ENCODE measurements at regions not wholly inside any gene's neighbourhood (a gene's known extent, or its start where the extent isn't known, plus 50 kb on each side); places are given as distances from the start of the nearest gene placed in this dataset.

DNA sequence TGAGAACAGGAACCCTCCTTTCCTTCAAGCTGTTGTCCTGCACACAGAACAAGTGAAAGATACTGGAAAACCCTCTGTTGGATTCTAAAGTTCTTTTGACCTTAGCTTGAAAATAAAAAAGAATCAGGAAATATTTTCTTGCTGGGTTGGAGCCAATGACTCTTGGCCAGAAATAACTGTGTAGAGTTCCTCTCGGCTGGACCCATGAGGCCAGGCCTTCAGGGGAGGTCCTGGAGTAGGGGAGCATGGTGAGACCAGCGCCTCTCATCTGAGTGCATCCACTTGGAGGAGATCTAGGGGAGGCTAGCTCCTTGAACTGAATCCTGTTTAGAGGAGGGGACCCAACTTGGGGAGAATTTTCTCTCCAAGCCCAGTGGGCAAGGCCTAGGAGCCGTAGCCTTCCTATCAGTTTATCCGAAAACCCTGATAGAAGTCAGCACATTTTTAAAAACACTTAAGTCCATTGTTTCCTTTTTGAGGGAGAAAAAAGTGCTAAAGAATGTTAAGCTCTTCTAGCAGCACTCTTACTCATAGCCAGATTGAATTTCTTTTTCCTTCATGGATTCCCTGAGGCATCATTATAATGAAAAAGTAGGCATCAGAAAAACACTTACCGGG is 635.7 kb upstream of the ANKRD30A start:
- TF ChIP-seq EGR1 (IDR thresholded peaks at IDR 0.05) (no peak), EP300 (IDR thresholded peaks at IDR 0.05; ENCODE audit: borderline replicate concordance) (no peak), TCF12 (IDR thresholded peaks at IDR 0.05; ENCODE audit: low read depth) (no peak), CREB1 (IDR thresholded peaks at IDR 0.05; ENCODE audit: low read depth) (no peak), FOXM1 (IDR thresholded peaks at IDR 0.05; ENCODE audit: borderline replicate concordance, low read depth) (no peak), TAF1 (IDR thresholded peaks at IDR 0.05; ENCODE audit: low read depth) (no peak), YY1 (IDR thresholded peaks at IDR 0.05; ENCODE audit: low read depth) (no peak), CEBPB (IDR thresholded peaks at IDR 0.05) (no peak)
- TF ChIP-seq, protein P1, sequence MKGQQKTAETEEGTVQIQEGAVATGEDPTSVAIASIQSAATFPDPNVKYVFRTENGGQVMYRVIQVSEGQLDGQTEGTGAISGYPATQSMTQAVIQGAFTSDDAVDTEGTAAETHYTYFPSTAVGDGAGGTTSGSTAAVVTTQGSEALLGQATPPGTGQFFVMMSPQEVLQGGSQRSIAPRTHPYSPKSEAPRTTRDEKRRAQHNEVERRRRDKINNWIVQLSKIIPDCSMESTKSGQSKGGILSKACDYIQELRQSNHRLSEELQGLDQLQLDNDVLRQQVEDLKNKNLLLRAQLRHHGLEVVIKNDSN (IDR thresholded peaks at IDR 0.05): no peak
- TF ChIP-seq, protein P2, sequence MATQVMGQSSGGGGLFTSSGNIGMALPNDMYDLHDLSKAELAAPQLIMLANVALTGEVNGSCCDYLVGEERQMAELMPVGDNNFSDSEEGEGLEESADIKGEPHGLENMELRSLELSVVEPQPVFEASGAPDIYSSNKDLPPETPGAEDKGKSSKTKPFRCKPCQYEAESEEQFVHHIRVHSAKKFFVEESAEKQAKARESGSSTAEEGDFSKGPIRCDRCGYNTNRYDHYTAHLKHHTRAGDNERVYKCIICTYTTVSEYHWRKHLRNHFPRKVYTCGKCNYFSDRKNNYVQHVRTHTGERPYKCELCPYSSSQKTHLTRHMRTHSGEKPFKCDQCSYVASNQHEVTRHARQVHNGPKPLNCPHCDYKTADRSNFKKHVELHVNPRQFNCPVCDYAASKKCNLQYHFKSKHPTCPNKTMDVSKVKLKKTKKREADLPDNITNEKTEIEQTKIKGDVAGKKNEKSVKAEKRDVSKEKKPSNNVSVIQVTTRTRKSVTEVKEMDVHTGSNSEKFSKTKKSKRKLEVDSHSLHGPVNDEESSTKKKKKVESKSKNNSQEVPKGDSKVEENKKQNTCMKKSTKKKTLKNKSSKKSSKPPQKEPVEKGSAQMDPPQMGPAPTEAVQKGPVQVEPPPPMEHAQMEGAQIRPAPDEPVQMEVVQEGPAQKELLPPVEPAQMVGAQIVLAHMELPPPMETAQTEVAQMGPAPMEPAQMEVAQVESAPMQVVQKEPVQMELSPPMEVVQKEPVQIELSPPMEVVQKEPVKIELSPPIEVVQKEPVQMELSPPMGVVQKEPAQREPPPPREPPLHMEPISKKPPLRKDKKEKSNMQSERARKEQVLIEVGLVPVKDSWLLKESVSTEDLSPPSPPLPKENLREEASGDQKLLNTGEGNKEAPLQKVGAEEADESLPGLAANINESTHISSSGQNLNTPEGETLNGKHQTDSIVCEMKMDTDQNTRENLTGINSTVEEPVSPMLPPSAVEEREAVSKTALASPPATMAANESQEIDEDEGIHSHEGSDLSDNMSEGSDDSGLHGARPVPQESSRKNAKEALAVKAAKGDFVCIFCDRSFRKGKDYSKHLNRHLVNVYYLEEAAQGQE (IDR thresholded peaks at IDR 0.05; ENCODE audit: low read depth): no peak

DNA sequence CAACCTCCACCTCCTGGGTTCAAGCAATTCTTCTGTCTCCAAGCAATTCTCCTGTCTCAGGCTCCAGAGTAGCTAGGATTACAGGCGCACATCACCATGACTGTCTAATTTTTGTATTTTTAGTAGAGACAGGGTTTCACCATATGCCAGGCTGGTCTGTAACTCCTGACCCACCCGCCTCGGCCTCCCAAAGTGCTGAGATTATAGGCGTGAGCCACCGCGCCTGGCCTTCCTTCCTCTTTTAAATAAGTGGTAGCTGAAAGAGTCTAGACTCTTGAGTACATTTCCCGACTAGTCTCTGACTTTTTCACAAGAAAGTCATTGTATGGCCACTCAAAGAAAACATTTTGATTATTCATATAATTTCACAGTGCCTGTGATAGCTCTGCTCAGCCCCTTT is 636.2 kb upstream of the ANKRD30A start:
- TF ChIP-seq NFIC (IDR thresholded peaks at IDR 0.05): no peak
- no peak for TF ChIP-seq RAD21 (IDR thresholded peaks at IDR 0.05; ENCODE audit: low read depth)
- TF ChIP-seq CEBPB (IDR thresholded peaks at IDR 0.05): no peak
- no peak for TF ChIP-seq EP300 (IDR thresholded peaks at IDR 0.05; ENCODE audit: borderline replicate concordance)
- no peak for TF ChIP-seq TCF12 (IDR thresholded peaks at IDR 0.05; ENCODE audit: low read depth)

DNA sequence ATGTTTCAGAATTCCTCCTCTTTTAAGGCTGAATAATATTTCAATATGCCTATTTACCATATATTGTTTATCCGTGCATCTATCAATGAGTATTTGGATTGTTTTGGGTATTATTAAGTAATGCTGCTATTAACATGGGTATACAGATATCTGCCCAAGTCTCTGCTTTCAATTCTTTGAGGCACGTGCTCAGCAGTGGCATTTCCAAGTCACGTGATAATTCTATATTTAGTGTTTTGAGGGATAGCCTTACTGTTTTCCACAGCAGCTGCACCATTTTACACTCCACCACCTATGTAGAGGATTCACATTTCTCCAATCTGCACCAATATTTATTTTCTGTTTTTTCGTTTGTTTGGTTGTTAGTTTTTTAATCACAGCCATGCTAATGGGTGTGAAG is 636.8 kb upstream of the ANKRD30A start:
- TF ChIP-seq CREB1 (IDR thresholded peaks at IDR 0.05; ENCODE audit: low read depth) (no peak), TAF1 (IDR thresholded peaks at IDR 0.05; ENCODE audit: low read depth) (no peak), EP300 (IDR thresholded peaks at IDR 0.05; ENCODE audit: borderline replicate concordance) (no peak), EGR1 (IDR thresholded peaks at IDR 0.05) (no peak), TEAD4 (IDR thresholded peaks at IDR 0.05) (no peak), YY1 (IDR thresholded peaks at IDR 0.05; ENCODE audit: low read depth) (no peak), RAD21 (IDR thresholded peaks at IDR 0.05; ENCODE audit: low read depth) (no peak), TCF12 (IDR thresholded peaks at IDR 0.05; ENCODE audit: low read depth) (no peak), ZBTB7A (IDR thresholded peaks at IDR 0.05; ENCODE audit: low read depth) (no peak), FOXM1 (IDR thresholded peaks at IDR 0.05; ENCODE audit: borderline replicate concordance, low read depth) (no peak), NFIC (IDR thresholded peaks at IDR 0.05) (no peak), CEBPB (IDR thresholded peaks at IDR 0.05) (no peak)
- TF ChIP-seq, protein P2 (IDR thresholded peaks at IDR 0.05; ENCODE audit: low read depth): no peak
- TF ChIP-seq, protein P3, sequence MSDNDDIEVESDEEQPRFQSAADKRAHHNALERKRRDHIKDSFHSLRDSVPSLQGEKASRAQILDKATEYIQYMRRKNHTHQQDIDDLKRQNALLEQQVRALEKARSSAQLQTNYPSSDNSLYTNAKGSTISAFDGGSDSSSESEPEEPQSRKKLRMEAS (IDR thresholded peaks at IDR 0.05): no peak
- TF ChIP-seq, protein P1 (IDR thresholded peaks at IDR 0.05): no peak

DNA sequence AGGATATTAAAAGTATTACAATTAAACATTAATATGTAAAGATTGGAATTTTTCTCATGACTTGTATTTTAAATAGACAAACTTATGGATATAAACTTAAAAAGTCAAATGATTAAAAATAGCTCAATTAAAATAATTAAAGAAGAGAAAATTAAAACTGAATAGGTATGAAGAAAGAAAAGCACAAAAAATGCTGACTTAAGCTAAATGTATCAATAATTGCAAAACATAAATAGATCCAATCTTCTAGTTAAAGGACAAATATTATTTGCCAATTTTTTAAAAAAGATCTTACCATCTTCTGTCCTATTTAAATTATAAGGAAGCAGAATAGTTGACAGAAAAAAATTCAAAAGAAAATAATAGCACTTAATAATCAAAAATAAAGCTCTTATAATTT is 646.3 kb upstream of the ANKRD30A start:
- TF ChIP-seq FOXM1 (IDR thresholded peaks at IDR 0.05; ENCODE audit: borderline replicate concordance, low read depth): no peak
- TF ChIP-seq ZBTB7A (IDR thresholded peaks at IDR 0.05; ENCODE audit: low read depth): no peak
- no peak for TF ChIP-seq TAF1 (IDR thresholded peaks at IDR 0.05; ENCODE audit: low read depth)
- TF ChIP-seq TEAD4 (IDR thresholded peaks at IDR 0.05): no peak
- TF ChIP-seq YY1 (IDR thresholded peaks at IDR 0.05; ENCODE audit: low read depth): no peak
- TF ChIP-seq EGR1 (IDR thresholded peaks at IDR 0.05): no peak
- TF ChIP-seq EP300 (IDR thresholded peaks at IDR 0.05; ENCODE audit: borderline replicate concordance): no peak
- TF ChIP-seq CREB1 (IDR thresholded peaks at IDR 0.05; ENCODE audit: low read depth): no peak
- TF ChIP-seq CEBPB (IDR thresholded peaks at IDR 0.05): no peak
- TF ChIP-seq TCF12 (IDR thresholded peaks at IDR 0.05; ENCODE audit: low read depth): no peak
- TF ChIP-seq, protein P3 (IDR thresholded peaks at IDR 0.05): no peak

DNA sequence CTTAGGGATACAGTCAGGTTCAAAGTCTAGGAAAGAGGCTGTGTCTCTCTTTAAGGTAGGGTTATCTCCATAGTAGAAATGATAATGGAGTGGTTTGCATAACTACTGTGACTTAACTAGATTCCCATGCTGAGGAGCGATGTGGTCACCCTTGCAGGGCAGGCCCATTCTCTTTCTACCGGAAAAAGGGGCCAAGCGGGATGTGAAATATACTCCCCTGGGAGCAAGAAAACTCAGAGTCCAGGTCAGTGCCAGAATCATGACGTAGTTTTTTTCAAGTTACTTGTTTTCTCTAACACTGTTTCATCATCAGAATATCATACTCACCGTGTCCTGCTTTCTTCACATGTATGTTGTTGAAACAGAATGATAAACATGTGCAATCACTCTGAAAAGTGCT is 649.0 kb upstream of the ANKRD30A start:
- TF ChIP-seq, protein P1 (IDR thresholded peaks at IDR 0.05): no peak
- no peak for TF ChIP-seq TEAD4 (IDR thresholded peaks at IDR 0.05)
- TF ChIP-seq, protein P3 (IDR thresholded peaks at IDR 0.05): no peak
- no peak for TF ChIP-seq NFIC (IDR thresholded peaks at IDR 0.05)
- TF ChIP-seq CREB1 (IDR thresholded peaks at IDR 0.05; ENCODE audit: low read depth): no peak
- TF ChIP-seq ZBTB7A (IDR thresholded peaks at IDR 0.05; ENCODE audit: low read depth): no peak
